HCT116 (cell line): ENCODE measurements at regions not wholly inside any gene's neighbourhood (a gene's known extent, or its start where the extent isn't known, plus 50 kb on each side); places are given as distances from the start of the nearest gene placed in this dataset.
"Not testable (repeated sequence)": the region's sequence is repeated elsewhere in the genome, so short reads cannot be mapped to it uniquely, and the experiment has no call there.

Experiments
- ATAC-seq: fragments of 200-7000 bp; cut with Tn5 transposase; 2 replicates; pipeline ENCODE4 v1.9.1; 2020; ENCODE audit warnings: mild to moderate bottlenecking, moderate library complexity
- BruUV-seq: library from RNA; stranded (reverse); fragments of 400-500 nt; replicated peaks from 2 replicates; lab custom pipeline; 2021; lab: Mats Ljungman, UMichigan
- CTCF ChIA-PET: fragments of 300-600 bp; sonication (Branson Sonifier 250); formaldehyde crosslinking; loops from one replicate; lab custom pipeline; 2021; ENCODE audit warnings: antibody characterized with exemption; lab: Charles Lee
- POLR2A ChIA-PET: fragments of 300-600, 350-600 bp; sonication (Branson Sonifier 250); formaldehyde crosslinking; loops from one replicate; lab custom pipeline; 2021; ENCODE audit warnings: antibody characterized with exemption; lab: Charles Lee
- RAD21 ChIA-PET, 2 experiments: fragments of 300-600 bp; sonication (Branson Sonifier 250); formaldehyde crosslinking; loops; one replicate each; lab custom pipeline; 2023; ENCODE audit warnings: low total read pairs in 2 of 2; ENCODE audit not compliant: uncharacterized antibody in 2 of 2, unreplicated experiment in 2 of 2, low non-redundant PET in 1 of 2; lab: Charles Lee
- DNase-seq: peaks from one replicate; pipeline ENCODE4 v3.0.0-alpha.2; 2010; ENCODE audit warnings: low read depth, low spot score
- H2AFZ ChIP-seq: fragments of 200-600 bp; shearing (Covaris generic), sonication (generic); 2 replicates; pipeline ENCODE4 v1.6.1; 2017; ENCODE audit warnings: low read depth, mixed run types, mixed read lengths, antibody characterized with exemption, low read length; ENCODE audit not compliant: poor library complexity, severe bottlenecking
- H3K27ac ChIP-seq: 2 replicates; pipeline ENCODE4 v1.5.1; 2012; ENCODE audit warnings: low read depth, low read length
- H3K27me3 ChIP-seq: fragments of 200-600 bp; sonication (generic); 2 replicates; pipeline ENCODE4 v1.6.1; 2016; ENCODE audit warnings: mixed run types, low read length, mixed read lengths; ENCODE audit not compliant: insufficient read depth
- H3K36me3 ChIP-seq, 2 experiments: fragments of 200-500 bp in 1 of 2; fragments of 200-600 bp in 1 of 2; sonication (Bioruptor generic) in 1 of 2; sonication (generic) in 1 of 2; 2 replicates each; pipeline versions ENCODE4 v1.5.1 to v1.6.1; 2014 to 2016; ENCODE audit warnings: low read length in 2 of 2, inconsistent platforms in 1 of 2, mixed read lengths in 1 of 2, mixed run types in 1 of 2; ENCODE audit not compliant: insufficient read depth in 2 of 2, control insufficient read depth in 1 of 2
- H3K4me1 ChIP-seq, 2 experiments: fragments of 200-600 bp in 1 of 2; sonication (generic) in 1 of 2; 2 replicates each; pipeline versions ENCODE4 v1.5.1 to v1.6.1; 2012 to 2017; ENCODE audit warnings: low read length in 2 of 2, inconsistent platforms in 1 of 2, mild to moderate bottlenecking in 1 of 2, mixed read lengths in 1 of 2, mixed run types in 1 of 2, moderate library complexity in 1 of 2; ENCODE audit not compliant: insufficient read depth in 2 of 2, control insufficient read depth in 1 of 2
- H3K4me2 ChIP-seq: fragments of 200-600 bp; sonication (generic); 2 replicates; pipeline ENCODE4 v1.6.1; 2017; ENCODE audit warnings: mixed run types, low read length, mixed read lengths
- H3K4me3 ChIP-seq, 2 experiments: fragments of 200-600 bp in 1 of 2; sonication (generic) in 1 of 2; replicated peaks in 1 of 2; 2 replicates each; pipeline ENCODE4 v1.5.1; 2011 to 2016; ENCODE audit warnings: low read length in 2 of 2, control low read depth in 1 of 2, low read depth in 1 of 2, mild to moderate bottlenecking in 1 of 2, mixed read lengths in 1 of 2, mixed run types in 1 of 2
- H3K79me2 ChIP-seq: fragments of 200-600 bp; sonication (generic); 2 replicates; pipeline ENCODE4 v1.6.1; 2017; ENCODE audit warnings: mild to moderate bottlenecking, mixed run types, low read length, moderate library complexity, mixed read lengths; ENCODE audit not compliant: insufficient read depth
- H3K9ac ChIP-seq: fragments of 200-600 bp; sonication (generic); 2 replicates; pipeline ENCODE4 v1.6.1; 2016; ENCODE audit warnings: low read length, mixed read lengths
- H3K9me2 ChIP-seq: fragments of 200-600 bp; sonication (generic), shearing (Covaris generic); 2 replicates; pipeline ENCODE4 v1.6.1; 2017; ENCODE audit warnings: mixed run types, mild to moderate bottlenecking, moderate library complexity; ENCODE audit not compliant: insufficient read depth
- H3K9me3 ChIP-seq, 2 experiments: fragments of 200-500 bp in 1 of 2; fragments of 200-600 bp in 1 of 2; sonication (Bioruptor generic) in 1 of 2; sonication (generic) in 1 of 2; 2 replicates each; pipeline ENCODE4 v1.6.1; 2014 to 2017; ENCODE audit warnings: low read length in 2 of 2, mixed read lengths in 2 of 2, inconsistent platforms in 1 of 2, low read depth in 1 of 2, mild to moderate bottlenecking in 1 of 2, mixed run types in 1 of 2, moderate library complexity in 1 of 2; ENCODE audit not compliant: control insufficient read depth in 1 of 2, insufficient read depth in 1 of 2
- H4K20me1 ChIP-seq: fragments of 200-600 bp; sonication (generic), shearing (Covaris generic); 2 replicates; pipeline ENCODE4 v1.6.1; 2017; ENCODE audit warnings: mixed run types, mild to moderate bottlenecking, moderate library complexity; ENCODE audit not compliant: insufficient read depth
- CBX3 ChIP-seq: IDR thresholded peaks from 2 replicates; pipeline ENCODE4 v1.6.1; 2012; ENCODE audit warnings: low read depth
- CEBPB ChIP-seq: IDR thresholded peaks from 2 replicates; pipeline ENCODE4 v1.6.1; 2012; ENCODE audit warnings: low read depth
- ELF1 ChIP-seq: IDR thresholded peaks from 2 replicates; pipeline ENCODE4 v1.6.1; 2012; ENCODE audit warnings: low read depth, borderline replicate concordance
- EZH2 ChIP-seq: fragments of 200-600 bp; sonication (generic); IDR thresholded peaks from 2 replicates; pipeline ENCODE4 v1.6.1; 2017; ENCODE audit warnings: antibody characterized with exemption, mixed run types
- EZH2phosphoT487 ChIP-seq: fragments of 200-600 bp; IDR thresholded peaks from 2 replicates; pipeline ENCODE4 v1.6.1; 2018; ENCODE audit warnings: antibody characterized with exemption, borderline replicate concordance
- FOSL1 ChIP-seq: IDR thresholded peaks from 2 replicates; pipeline ENCODE4 v1.6.1; 2012; ENCODE audit warnings: low read depth
- JUND ChIP-seq: IDR thresholded peaks from 2 replicates; pipeline ENCODE4 v1.6.1; 2012
- POLR2A ChIP-seq: IDR thresholded peaks from 2 replicates; pipeline ENCODE4 v1.7.0; 2011; ENCODE audit warnings: borderline replicate concordance; ENCODE audit not compliant: insufficient read depth, insufficient read length; ENCODE audit errors: extremely low read depth
- POLR2AphosphoS5 ChIP-seq: IDR thresholded peaks from 2 replicates; pipeline ENCODE4 v1.6.1; 2011; ENCODE audit warnings: mild to moderate bottlenecking, low read depth, low read length, moderate library complexity
- RAD21 ChIP-seq: IDR thresholded peaks from 2 replicates; pipeline ENCODE4 v1.6.1; 2012; ENCODE audit warnings: low read depth, mild to moderate bottlenecking
- SIN3A ChIP-seq: IDR thresholded peaks from 2 replicates; pipeline ENCODE4 v1.6.1; 2012; ENCODE audit warnings: low read depth
- SP1 ChIP-seq: IDR thresholded peaks from 2 replicates; pipeline ENCODE4 v1.6.1; 2012; ENCODE audit warnings: low read depth
- TCF7L2 ChIP-seq: IDR thresholded peaks from 2 replicates; pipeline ENCODE4 v1.7.0; 2011; ENCODE audit warnings: borderline replicate concordance, inconsistent platforms; ENCODE audit not compliant: insufficient read depth, insufficient read length; ENCODE audit errors: extremely low read depth
- YY1 ChIP-seq: IDR thresholded peaks from 2 replicates; pipeline ENCODE4 v1.6.1; 2011; ENCODE audit warnings: low read length, low read depth, moderate library complexity, mild to moderate bottlenecking; ENCODE audit not compliant: insufficient replicate concordance; ENCODE audit errors: extremely low read depth
- ZFX ChIP-seq: fragments of 450-650 bp; IDR thresholded peaks from 2 replicates; pipeline ENCODE4 v1.6.1; 2017
- ZNF274 ChIP-seq: fragments of 200-500 bp; sonication (Bioruptor generic); IDR thresholded peaks from 2 replicates; pipeline ENCODE4 v1.6.1; 2014; ENCODE audit warnings: mild to moderate bottlenecking, low read depth, low read length, inconsistent platforms
- intact Hi-C: fragments of 100-400 bp; cut with micrococcal nuclease; formaldehyde crosslinking; loops from 2 replicates; pipeline ENCODE4 v1.10.0; 2022
- TF ChIP-seq, protein P1 (sequence below): IDR thresholded peaks from 2 replicates; pipeline ENCODE4 v1.6.1; 2012
- TF ChIP-seq, protein P2 (sequence below): IDR thresholded peaks from 2 replicates; pipeline ENCODE4 v1.6.1; 2012; ENCODE audit warnings: low read depth
- TF ChIP-seq, protein P3 (sequence below), 3 experiments: fragments of 200-600 bp in 1 of 3; sonication (generic) in 1 of 3; IDR thresholded peaks in 2 of 3; conservative IDR thresholded peaks in 1 of 3; 2 replicates each; pipeline ENCODE4 v1.5.1; 2012 to 2017; ENCODE audit warnings: low read depth in 2 of 3, low read length in 2 of 3, antibody characterized with exemption in 1 of 3, borderline replicate concordance in 1 of 3, control low read depth in 1 of 3, mild to moderate bottlenecking in 1 of 3, mixed read lengths in 1 of 3, mixed run types in 1 of 3, moderate library complexity in 1 of 3; ENCODE audit not compliant: insufficient read depth in 1 of 3

DNA sequence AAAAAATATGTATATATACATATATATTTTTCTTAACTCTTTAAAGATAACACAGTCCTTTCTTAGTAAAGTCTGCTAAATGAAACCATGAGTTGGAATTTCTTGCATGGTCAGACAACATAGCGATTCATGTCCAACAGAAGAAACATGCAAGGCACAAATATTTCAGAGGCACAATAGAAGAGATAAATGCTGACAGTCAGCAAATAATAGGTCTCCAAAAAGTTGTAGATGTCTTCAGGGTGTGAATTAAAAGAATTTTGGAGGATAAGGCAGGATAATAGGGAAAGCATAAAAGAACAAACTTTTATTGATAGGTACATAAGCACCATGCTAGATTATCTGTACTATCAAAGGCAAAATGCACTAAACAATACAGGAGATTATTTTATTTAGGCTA lies 800.2 kb downstream of the PLCL1 start:
- ATAC-seq, result no peak
- DNase-seq, result no peak
- ChIA-PET POLR2A (no interaction called here), RAD21 (no interaction called here), CTCF (no interaction called here)
- H3K9me3 ChIP-seq, result no peaks in the 10 kb centered on the region
- no peak overlapping the region for H3K9ac ChIP-seq
- no peak overlapping the region for H3K27ac ChIP-seq
- H4K20me1 ChIP-seq, result no peaks in the 10 kb centered on the region
- no peaks in the 10 kb centered on the region for H3K4me1 ChIP-seq
- intact Hi-C loops, result no loop called here
- no peaks in the 10 kb centered on the region for H3K79me2 ChIP-seq
- H3K4me3 ChIP-seq, result no peak overlapping the region
- no peak overlapping the region for H3K4me2 ChIP-seq
- BruUV-seq, result no TSS peak
- H3K9me2 ChIP-seq, result no peaks in the 10 kb centered on the region
- TF ChIP-seq YY1 (no peak), SP1 (no peak), ELF1 (no peak), POLR2AphosphoS5 (no peak), POLR2A (no peak), ZFX (no peak), EZH2 (no peak), EZH2phosphoT487 (no peak), RAD21 (no peak), FOSL1 (no peak), TCF7L2 (no peak), CBX3 (no peak), ZNF274 (no peak), SIN3A (no peak), JUND (no peak), CEBPB (no peak)
- TF ChIP-seq, protein P1, sequence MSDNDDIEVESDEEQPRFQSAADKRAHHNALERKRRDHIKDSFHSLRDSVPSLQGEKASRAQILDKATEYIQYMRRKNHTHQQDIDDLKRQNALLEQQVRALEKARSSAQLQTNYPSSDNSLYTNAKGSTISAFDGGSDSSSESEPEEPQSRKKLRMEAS, result no peak
- TF ChIP-seq, protein P2, sequence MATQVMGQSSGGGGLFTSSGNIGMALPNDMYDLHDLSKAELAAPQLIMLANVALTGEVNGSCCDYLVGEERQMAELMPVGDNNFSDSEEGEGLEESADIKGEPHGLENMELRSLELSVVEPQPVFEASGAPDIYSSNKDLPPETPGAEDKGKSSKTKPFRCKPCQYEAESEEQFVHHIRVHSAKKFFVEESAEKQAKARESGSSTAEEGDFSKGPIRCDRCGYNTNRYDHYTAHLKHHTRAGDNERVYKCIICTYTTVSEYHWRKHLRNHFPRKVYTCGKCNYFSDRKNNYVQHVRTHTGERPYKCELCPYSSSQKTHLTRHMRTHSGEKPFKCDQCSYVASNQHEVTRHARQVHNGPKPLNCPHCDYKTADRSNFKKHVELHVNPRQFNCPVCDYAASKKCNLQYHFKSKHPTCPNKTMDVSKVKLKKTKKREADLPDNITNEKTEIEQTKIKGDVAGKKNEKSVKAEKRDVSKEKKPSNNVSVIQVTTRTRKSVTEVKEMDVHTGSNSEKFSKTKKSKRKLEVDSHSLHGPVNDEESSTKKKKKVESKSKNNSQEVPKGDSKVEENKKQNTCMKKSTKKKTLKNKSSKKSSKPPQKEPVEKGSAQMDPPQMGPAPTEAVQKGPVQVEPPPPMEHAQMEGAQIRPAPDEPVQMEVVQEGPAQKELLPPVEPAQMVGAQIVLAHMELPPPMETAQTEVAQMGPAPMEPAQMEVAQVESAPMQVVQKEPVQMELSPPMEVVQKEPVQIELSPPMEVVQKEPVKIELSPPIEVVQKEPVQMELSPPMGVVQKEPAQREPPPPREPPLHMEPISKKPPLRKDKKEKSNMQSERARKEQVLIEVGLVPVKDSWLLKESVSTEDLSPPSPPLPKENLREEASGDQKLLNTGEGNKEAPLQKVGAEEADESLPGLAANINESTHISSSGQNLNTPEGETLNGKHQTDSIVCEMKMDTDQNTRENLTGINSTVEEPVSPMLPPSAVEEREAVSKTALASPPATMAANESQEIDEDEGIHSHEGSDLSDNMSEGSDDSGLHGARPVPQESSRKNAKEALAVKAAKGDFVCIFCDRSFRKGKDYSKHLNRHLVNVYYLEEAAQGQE, result no peak
- TF ChIP-seq, protein P3, sequence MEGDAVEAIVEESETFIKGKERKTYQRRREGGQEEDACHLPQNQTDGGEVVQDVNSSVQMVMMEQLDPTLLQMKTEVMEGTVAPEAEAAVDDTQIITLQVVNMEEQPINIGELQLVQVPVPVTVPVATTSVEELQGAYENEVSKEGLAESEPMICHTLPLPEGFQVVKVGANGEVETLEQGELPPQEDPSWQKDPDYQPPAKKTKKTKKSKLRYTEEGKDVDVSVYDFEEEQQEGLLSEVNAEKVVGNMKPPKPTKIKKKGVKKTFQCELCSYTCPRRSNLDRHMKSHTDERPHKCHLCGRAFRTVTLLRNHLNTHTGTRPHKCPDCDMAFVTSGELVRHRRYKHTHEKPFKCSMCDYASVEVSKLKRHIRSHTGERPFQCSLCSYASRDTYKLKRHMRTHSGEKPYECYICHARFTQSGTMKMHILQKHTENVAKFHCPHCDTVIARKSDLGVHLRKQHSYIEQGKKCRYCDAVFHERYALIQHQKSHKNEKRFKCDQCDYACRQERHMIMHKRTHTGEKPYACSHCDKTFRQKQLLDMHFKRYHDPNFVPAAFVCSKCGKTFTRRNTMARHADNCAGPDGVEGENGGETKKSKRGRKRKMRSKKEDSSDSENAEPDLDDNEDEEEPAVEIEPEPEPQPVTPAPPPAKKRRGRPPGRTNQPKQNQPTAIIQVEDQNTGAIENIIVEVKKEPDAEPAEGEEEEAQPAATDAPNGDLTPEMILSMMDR (IDR thresholded peaks at IDR 0.05 in 2 of 3, conservative IDR thresholded peaks at IDR 0.05 in 1 of 3; ENCODE audit: borderline replicate concordance in 1 of 3, insufficient read depth in 1 of 3, low read depth in 2 of 3, low read length in 2 of 3), result no peak
- no peak overlapping the region for H2AFZ ChIP-seq
- no peaks in the 10 kb centered on the region for H3K36me3 ChIP-seq
- H3K27me3 ChIP-seq, result no peaks in the 10 kb centered on the region

DNA sequence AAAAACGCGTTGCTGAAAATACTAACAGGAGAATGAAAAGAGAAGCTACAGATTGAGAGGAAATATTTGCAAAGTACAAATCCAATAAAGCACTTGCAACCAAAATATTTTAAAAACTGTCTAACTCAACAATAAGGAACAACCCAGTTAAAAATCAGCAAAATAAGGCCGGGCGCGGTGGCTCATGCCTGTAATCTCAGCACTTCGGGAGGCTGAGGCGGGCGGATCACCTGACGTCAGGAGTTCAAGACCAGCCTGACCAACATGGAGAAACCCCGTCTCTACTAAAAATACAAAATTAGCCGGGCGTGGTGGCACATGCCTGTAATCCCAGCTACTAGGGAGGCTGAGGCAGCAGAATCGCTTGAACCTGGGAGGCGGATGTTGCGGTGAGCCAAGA lies 798.6 kb downstream of the PLCL1 start:
- H3K27me3 ChIP-seq, ATAC-seq, CTCF ChIA-PET, POLR2A ChIA-PET, RAD21 ChIA-PET, H2AFZ ChIP-seq, H3K9ac ChIP-seq, H3K9me3 ChIP-seq, H3K4me2 ChIP-seq, intact Hi-C loops, H3K27ac ChIP-seq, H4K20me1 ChIP-seq, H3K4me1 ChIP-seq, H3K36me3 ChIP-seq, H3K79me2 ChIP-seq, DNase-seq, H3K9me2 ChIP-seq, BruUV-seq, H3K4me3 ChIP-seq: not testable (repeated sequence)
